Nucleus accumbens (tissue), 56 donors: ENCODE measurements at regions not wholly inside any gene's neighbourhood (a gene's known extent, or its start where the extent isn't known, plus 50 kb on each side); places are given as distances from the start of the nearest gene placed in this dataset.
"Not testable (repeated sequence)": the region's sequence is repeated elsewhere in the genome, so short reads cannot be mapped to it uniquely, and the experiment has no call there.

Experiments
- DNase-seq, 56 donors: peaks; one replicate each; lab custom pipeline; 2025; lab: John Stamatoyannopoulos, UW

- DNase-seq, result no peak
Observed at GRCh38 chr21:15932726-15933125, 202.9 kb downstream of the USP25 start.

- DNase-seq, result no peak
Observed at GRCh38 chr21:15935530-15935929, 205.7 kb downstream of the USP25 start.

- DNase-seq, result no peak
Observed at GRCh38 chr21:15943009-15943666, 213.4 kb downstream of the USP25 start.

- DNase-seq, result no peak
Observed at GRCh38 chr21:15947677-15948076, 217.9 kb downstream of the USP25 start.

GRCh38 chr21:15953551-15954116 lies 223.9 kb downstream of the USP25 start:
- DNase-seq, result no peak

- DNase-seq, result no peak
Observed at GRCh38 chr21:15964236-15964855, 234.6 kb downstream of the USP25 start.

GRCh38 chr21:15966231-15966630 lies 236.4 kb downstream of the USP25 start:
- DNase-seq, result no peak

- DNase-seq, result no peak
Observed at GRCh38 chr21:15966651-15967050, 236.9 kb downstream of the USP25 start.

- no peak for DNase-seq
Observed at GRCh38 chr21:15967661-15968060, 237.9 kb downstream of the USP25 start.

- no peak for DNase-seq
Observed at GRCh38 chr21:15968776-15969310, 239.1 kb downstream of the USP25 start.

- no peak for DNase-seq
Observed at GRCh38 chr21:15976807-15977206, 247.0 kb downstream of the USP25 start.

GRCh38 chr21:15978215-15978738 lies 248.5 kb downstream of the USP25 start:
- DNase-seq, result no peak

GRCh38 chr21:15979493-15979892 lies 249.7 kb downstream of the USP25 start:
- DNase-seq, result not testable (repeated sequence)

GRCh38 chr21:15986277-15986676 lies 256.5 kb downstream of the USP25 start:
- DNase-seq, result no peak

GRCh38 chr21:15992171-15992570 lies 262.4 kb downstream of the USP25 start:
- DNase-seq, result no peak

- DNase-seq, result no peak
Observed at GRCh38 chr21:15993951-15994350, 264.2 kb downstream of the USP25 start.

GRCh38 chr21:15999741-16000140 lies 270.0 kb downstream of the USP25 start:
- DNase-seq, result no peak

- no peak for DNase-seq
Observed at GRCh38 chr21:16002874-16003466, 273.2 kb downstream of the USP25 start.

- DNase-seq, result no peak
Observed at GRCh38 chr21:16004086-16004485, 274.3 kb downstream of the USP25 start.

GRCh38 chr21:16004523-16004922 lies 274.7 kb downstream of the USP25 start:
- DNase-seq, result no peak

- no peak for DNase-seq
Observed at GRCh38 chr21:16005996-16006395, 276.2 kb downstream of the USP25 start.
